Loucy (cell line): ENCODE measurements at regions not wholly inside any gene's neighbourhood (a gene's known extent, or its start where the extent isn't known, plus 50 kb on each side); places are given as distances from the start of the nearest gene placed in this dataset.

Experiments
- CTCF ChIP-seq: fragments of 200-600 bp; sonication (generic); conservative IDR thresholded peaks from 2 replicates; pipeline ENCODE4 v1.5.1; 2014; ENCODE audit warnings: mild to moderate bottlenecking, antibody characterized with exemption, low read length
- EZH2phosphoT487 ChIP-seq: fragments of 200-600 bp; IDR thresholded peaks from 2 replicates; pipeline ENCODE4 v1.6.1; 2018; ENCODE audit warnings: antibody characterized with exemption, mild to moderate bottlenecking, moderate library complexity, borderline replicate concordance

GRCh38 chr5:67286006-67286405, 89.4 kb upstream of the CD180 start:
- TF ChIP-seq CTCF, result no peak
- TF ChIP-seq EZH2phosphoT487, result no peak
